Upper lobe of left lung (tissue), 6 donors: ENCODE measurements at regions not wholly inside any gene's neighbourhood (a gene's known extent, or its start where the extent isn't known, plus 50 kb on each side); places are given as distances from the start of the nearest gene placed in this dataset.
"Not testable (repeated sequence)": the region's sequence is repeated elsewhere in the genome, so short reads cannot be mapped to it uniquely, and the experiment has no call there.

Source experiments
- ATAC-seq, 2 donors: fragments of 200-7000 bp; cut with Tn5 transposase; one replicate each; pipeline ENCODE4 v1.9.1; 2022; ENCODE audit warnings: mild to moderate bottlenecking in 2 of 2, moderate library complexity in 2 of 2; ENCODE audit not compliant: low FRiP score in 2 of 2
- DNase-seq, 2 donors: peaks; one replicate each; pipeline ENCODE4 v3.0.0-alpha.2; 2019 to 2020
- H3K27ac ChIP-seq, 4 donors: fragments of 200-600 bp; sonication (generic); one replicate each; pipeline ENCODE4 v1.5.1; 2016 to 2019
- H3K27me3 ChIP-seq, 4 donors: fragments of 200-600 bp; sonication (generic); one replicate each; pipeline ENCODE4 v1.5.1; 2017 to 2019
- H3K36me3 ChIP-seq, 4 donors: fragments of 200-600 bp; sonication (generic); one replicate each; pipeline ENCODE4 v1.5.1; 2016 to 2019
- H3K4me1 ChIP-seq, 4 donors: fragments of 200-600 bp; sonication (generic); one replicate each; pipeline ENCODE4 v1.5.1; 2018 to 2019
- H3K4me3 ChIP-seq, 4 donors: fragments of 200-600 bp; sonication (generic); one replicate each; pipeline ENCODE4 v1.5.1; 2017 to 2019; ENCODE audit warnings: mild to moderate bottlenecking in 2 of 4, moderate library complexity in 1 of 4
- H3K9me3 ChIP-seq, 4 donors: fragments of 200-600 bp; sonication (generic); one replicate each; pipeline ENCODE4 v1.5.1; 2018 to 2019
- CTCF ChIP-seq, 6 experiments: fragments of 450-650 bp in 4 of 6; fragments of 200-600 bp in 2 of 6; sonication (generic) in 2 of 6; IDR thresholded peaks; one replicate each; pipeline ENCODE4 v1.5.1; 2016 to 2019; ENCODE audit warnings: antibody characterized with exemption in 6 of 6
- EP300 ChIP-seq, 4 donors: sonication (generic); formaldehyde crosslinking; IDR thresholded peaks; one replicate each; pipeline ENCODE4 v1.5.1; 2017; ENCODE audit warnings: antibody characterized with exemption in 4 of 4, control low read depth in 2 of 4
- POLR2A ChIP-seq, 4 donors: fragments of 450-650 bp; IDR thresholded peaks; one replicate each; pipeline ENCODE4 v1.5.1; 2016 to 2017; ENCODE audit warnings: antibody characterized with exemption in 4 of 4, mild to moderate bottlenecking in 2 of 4
- POLR2AphosphoS5 ChIP-seq, 2 donors: sonication (generic); formaldehyde crosslinking; IDR thresholded peaks; one replicate each; pipeline ENCODE4 v1.5.1; 2017; ENCODE audit warnings: antibody characterized with exemption in 2 of 2
- WGBS, 2 donors: methylation state at CpG; one replicate each; pipeline ENCODE4 v1.1.5; 2017 to 2018; 5-methylcytosine and 5-hydroxymethylcytosine counted together
- donor health status: DM: no; HTN: no; CAD: no; lungs with moderate emphysema.
- donor health status: DM: no; HTN: yes; CAD: no; lungs with severe emphysema.

- 73 to 75% methylated on average over 2 of the region's 2 CpGs for WGBS, 2 donors
- no peak for DNase-seq
- Histone ChIP-seq H3K36me3 (no peaks in the 10 kb centered on the region), H3K9me3 (no peaks in the 10 kb centered on the region), H3K4me1 (no peaks in the 10 kb centered on the region), H3K4me3 (no peak overlapping the region), H3K27ac (no peak overlapping the region), H3K27me3 (no peaks in the 10 kb centered on the region)
- no peak for TF ChIP-seq CTCF (IDR thresholded peaks at IDR 0.05)
- no peak for TF ChIP-seq POLR2A (IDR thresholded peaks at IDR 0.05)
- no peak for TF ChIP-seq POLR2AphosphoS5 (IDR thresholded peaks at IDR 0.05)
- no peak for TF ChIP-seq EP300 (IDR thresholded peaks at IDR 0.05)
- no peak for ATAC-seq
Observed at GRCh38 chr14:43789458-43789857, 717.6 kb downstream of the FSCB start.

- Histone ChIP-seq H3K27ac (no peak overlapping the region), H3K4me1 (no peaks in the 10 kb centered on the region), H3K27me3 (no peaks in the 10 kb centered on the region), H3K36me3 (no peaks in the 10 kb centered on the region), H3K4me3 (no peak overlapping the region), H3K9me3 (no peaks in the 10 kb centered on the region)
- TF ChIP-seq POLR2AphosphoS5 (IDR thresholded peaks at IDR 0.05), result no peak
- no peak for TF ChIP-seq POLR2A (IDR thresholded peaks at IDR 0.05)
- TF ChIP-seq EP300 (IDR thresholded peaks at IDR 0.05), result no peak
- no peak for TF ChIP-seq CTCF (IDR thresholded peaks at IDR 0.05)
- WGBS, 2 donors, result 79 to 86% methylated on average over 11 to 13 of the region's 13 CpGs
- ATAC-seq (no peak), DNase-seq (no peak)
Observed at GRCh38 chr14:43786066-43786762, 720.9 kb downstream of the FSCB start.

GRCh38 chr14:43784432-43784831, 722.7 kb downstream of the FSCB start:
- not testable (repeated sequence) for DNase-seq, H3K9me3 ChIP-seq, ATAC-seq, H3K4me3 ChIP-seq, H3K27me3 ChIP-seq, H3K36me3 ChIP-seq, H3K4me1 ChIP-seq, H3K27ac ChIP-seq
- WGBS, 2 donors, result 84 to 95% methylated on average over 10 of the region's 10 CpGs

- DNase-seq (no peak), ATAC-seq (no peak)
- no peak overlapping the region for H3K27ac ChIP-seq
- no peaks in the 10 kb centered on the region for H3K27me3 ChIP-seq
- H3K4me3 ChIP-seq, result no peak overlapping the region
- no peaks in the 10 kb centered on the region for H3K4me1 ChIP-seq
- H3K9me3 ChIP-seq, result peaks cover 0 to 6% (median 1%) of the 10 kb centered on the region in 4 donors
- 73 to 83% methylated on average over 2 of the region's 2 CpGs for WGBS, 2 donors
- no peaks in the 10 kb centered on the region for H3K36me3 ChIP-seq
- no peak for TF ChIP-seq POLR2AphosphoS5 (IDR thresholded peaks at IDR 0.05)
- no peak for TF ChIP-seq POLR2A (IDR thresholded peaks at IDR 0.05)
- no peak for TF ChIP-seq CTCF (IDR thresholded peaks at IDR 0.05)
- no peak for TF ChIP-seq EP300 (IDR thresholded peaks at IDR 0.05)
Observed at GRCh38 chr14:43778937-43779639, 728.0 kb downstream of the FSCB start.

GRCh38 chr14:43778570-43778936, 728.5 kb downstream of the FSCB start:
- no peaks in the 10 kb centered on the region for H3K4me1 ChIP-seq
- no peaks in the 10 kb centered on the region for H3K36me3 ChIP-seq
- DNase-seq (no peak), ATAC-seq (no peak)
- TF ChIP-seq CTCF (IDR thresholded peaks at IDR 0.05), result no peak
- no peak for TF ChIP-seq EP300 (IDR thresholded peaks at IDR 0.05)
- TF ChIP-seq POLR2AphosphoS5 (IDR thresholded peaks at IDR 0.05), result no peak
- TF ChIP-seq POLR2A (IDR thresholded peaks at IDR 0.05), result no peak
- 46 to 61% methylated on average over 1 of the region's 1 CpG for WGBS, 2 donors
- H3K27ac ChIP-seq, result no peak overlapping the region
- H3K4me3 ChIP-seq, result no peak overlapping the region
- H3K27me3 ChIP-seq, result no peaks in the 10 kb centered on the region
- peaks cover 0 to 6% (median 1%) of the 10 kb centered on the region in 4 donors for H3K9me3 ChIP-seq
